CD8-positive, alpha-beta memory T cell (primary cell): ENCODE measurements at regions not wholly inside any gene's neighbourhood (a gene's known extent, or its start where the extent isn't known, plus 50 kb on each side); places are given as distances from the start of the nearest gene placed in this dataset.
"Not testable (repeated sequence)": the region's sequence is repeated elsewhere in the genome, so short reads cannot be mapped to it uniquely, and the experiment has no call there.

Experiments used
- CTCF ChIA-PET: fragments of 350-600 bp; sonication (Branson Sonifier 250); formaldehyde crosslinking; loops from one replicate; lab custom pipeline; 2021; ENCODE audit warnings: antibody characterized with exemption; lab: Charles Lee
- POLR2A ChIA-PET: fragments of 350-600 bp; sonication (Branson Sonifier 250); formaldehyde crosslinking; loops from one replicate; lab custom pipeline; 2021; ENCODE audit warnings: antibody characterized with exemption; lab: Charles Lee
- DNase-seq, 5 donors: peaks; one replicate each; pipeline versions ENCODE4 v3.0.0 to v3.0.0-alpha.2; 2020 to 2022; ENCODE audit warnings: mixed read lengths in 1 of 5
- H3K27ac ChIP-seq: one replicate; pipeline ENCODE4 v1.7.0; 2013; ENCODE audit warnings: low read depth, mild to moderate bottlenecking, low read length, moderate library complexity
- H3K27me3 ChIP-seq: 2 replicates; pipeline ENCODE4 v1.7.0; 2013; ENCODE audit warnings: low read length, mild to moderate bottlenecking; ENCODE audit not compliant: insufficient read depth, poor library complexity, severe bottlenecking
- H3K36me3 ChIP-seq: 2 replicates; pipeline ENCODE4 v1.7.0; 2013; ENCODE audit warnings: mild to moderate bottlenecking, low read length, moderate library complexity; ENCODE audit not compliant: insufficient read depth
- H3K4me1 ChIP-seq: 2 replicates; pipeline ENCODE4 v1.7.0; 2013; ENCODE audit warnings: mild to moderate bottlenecking, low read length, moderate library complexity; ENCODE audit not compliant: insufficient read depth
- H3K4me3 ChIP-seq: 2 replicates; pipeline ENCODE4 v1.7.0; 2013; ENCODE audit warnings: mild to moderate bottlenecking, low read length
- H3K9me3 ChIP-seq: 2 replicates; pipeline ENCODE4 v1.7.0; 2013; ENCODE audit warnings: mild to moderate bottlenecking, low read length
- H3K27ac Mint-ChIP-seq, 8 donors: one replicate each; pipeline ENCODE4 v1.8.0; 2020 to 2021; ENCODE audit warnings: mixed read lengths in 8 of 8, mild to moderate bottlenecking in 6 of 8, inconsistent platforms in 3 of 8, moderate library complexity in 3 of 8
- H3K27me3 Mint-ChIP-seq, 2 donors: one replicate each; pipeline ENCODE4 v1.8.0; 2020 to 2021; ENCODE audit warnings: mixed read lengths in 2 of 2, mild to moderate bottlenecking in 1 of 2, moderate library complexity in 1 of 2
- H3K36me3 Mint-ChIP-seq, 3 donors: one replicate each; pipeline ENCODE4 v1.8.0; 2020 to 2021; ENCODE audit warnings: mixed read lengths in 3 of 3, inconsistent platforms in 1 of 3, mild to moderate bottlenecking in 1 of 3
- H3K4me1 Mint-ChIP-seq, 3 donors: one replicate each; pipeline ENCODE4 v1.8.0; 2020 to 2021; ENCODE audit warnings: mixed read lengths in 3 of 3, inconsistent platforms in 1 of 3, mild to moderate bottlenecking in 1 of 3
- H3K4me3 Mint-ChIP-seq, 7 donors: one replicate each; pipeline ENCODE4 v1.8.0; 2020 to 2021; ENCODE audit warnings: mixed read lengths in 7 of 7, mild to moderate bottlenecking in 6 of 7, moderate library complexity in 4 of 7, inconsistent platforms in 2 of 7
- H3K9me3 Mint-ChIP-seq, 5 donors: one replicate each; pipeline ENCODE4 v1.8.0; 2020 to 2022; ENCODE audit warnings: mixed read lengths in 5 of 5, mild to moderate bottlenecking in 3 of 5, moderate library complexity in 2 of 5, inconsistent platforms in 1 of 5

DNA sequence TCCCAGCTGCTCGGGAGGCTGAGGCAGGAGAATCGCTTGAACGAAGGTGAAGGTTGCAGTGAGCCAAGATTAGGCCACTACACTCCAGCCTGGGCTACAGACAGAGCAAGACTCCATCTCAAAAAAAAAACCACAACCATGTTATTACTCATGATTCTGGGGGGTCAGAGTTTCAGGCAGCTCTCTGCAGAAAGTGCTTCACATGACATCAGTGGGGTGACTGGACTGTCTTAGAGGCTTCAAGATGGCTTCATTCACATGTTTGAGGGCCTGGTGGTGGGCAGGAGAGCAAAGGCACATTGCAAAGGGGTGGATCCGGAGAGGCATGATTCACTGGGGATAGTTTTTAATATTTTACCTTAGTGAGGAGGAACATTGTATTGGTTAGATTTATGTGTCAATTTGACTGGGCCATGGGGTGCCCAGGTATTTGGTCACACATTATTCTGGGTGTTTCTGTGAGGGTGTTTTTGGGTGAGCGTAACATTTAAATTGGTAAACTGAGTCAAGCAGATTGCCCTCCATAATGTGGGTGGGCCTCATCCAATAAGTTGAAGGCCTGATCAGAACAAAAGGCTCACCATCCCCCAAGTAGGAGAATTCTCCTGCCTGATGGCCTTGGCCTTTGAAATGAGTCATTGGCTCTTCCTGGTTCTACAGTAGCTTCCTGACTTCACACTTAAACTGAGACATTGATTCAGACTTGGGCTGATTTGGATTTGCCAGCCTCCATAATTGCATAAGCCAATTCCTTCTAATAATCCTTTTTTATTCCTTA is 109.8 kb downstream of the GOSR1 start:
- no peak for DNase-seq
- CTCF ChIA-PET: no interaction called here

DNA sequence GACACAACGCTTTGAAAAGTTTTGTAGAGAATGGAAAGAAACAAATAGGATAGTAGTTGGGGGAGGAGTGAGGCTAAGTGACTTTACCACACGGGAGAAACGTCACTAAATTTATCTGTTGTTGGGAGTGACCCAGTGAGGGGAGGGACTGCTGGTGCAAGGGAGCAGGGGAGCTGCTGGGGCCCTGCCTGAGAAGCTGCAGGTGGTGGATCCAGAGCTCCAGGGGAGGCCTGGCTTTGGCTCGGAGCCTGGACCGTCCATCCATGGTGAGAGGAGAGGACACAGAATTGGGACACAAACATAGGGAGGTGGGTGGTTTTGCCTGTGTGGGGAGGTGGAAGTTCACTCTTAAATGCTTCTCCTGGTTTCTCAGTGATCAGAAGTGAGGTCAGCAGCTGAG is 107.6 kb downstream of the GOSR1 start:
- peaks cover 13 to 17% of the 10 kb centered on the region in 2 donors for H3K27me3 Mint-ChIP-seq
- Histone ChIP-seq H3K9me3 (no peaks in the 10 kb centered on the region), H3K4me3 (no peak overlapping the region), H3K4me1 (no peaks in the 10 kb centered on the region), H3K27ac (no peak overlapping the region), H3K27me3 (no peaks in the 10 kb centered on the region), H3K36me3 (no peaks in the 10 kb centered on the region)
- CTCF ChIA-PET: no interaction called here
- DNase-seq: no peak
- peaks cover 0 to 9% (median 3%) of the 10 kb centered on the region in 3 donors for H3K36me3 Mint-ChIP-seq
- H3K4me3 Mint-ChIP-seq: no peak overlapping the region
- no peaks in the 10 kb centered on the region for H3K4me1 Mint-ChIP-seq
- no peak overlapping the region for H3K27ac Mint-ChIP-seq
- H3K9me3 Mint-ChIP-seq: peaks cover 0 to 2% (median 0%) of the 10 kb centered on the region in 5 donors
- POLR2A ChIA-PET: no interaction called here

More for the DNA sequence above, 109.8 kb downstream of the GOSR1 start:
- no peak overlapping the region for H3K4me3 Mint-ChIP-seq
- Histone ChIP-seq H3K4me1 (no peaks in the 10 kb centered on the region), H3K27ac (no peak overlapping the region), H3K4me3 (no peak overlapping the region), H3K27me3 (no peaks in the 10 kb centered on the region), H3K36me3 (no peaks in the 10 kb centered on the region), H3K9me3 (no peaks in the 10 kb centered on the region)
- POLR2A ChIA-PET: no interaction called here
- H3K36me3 Mint-ChIP-seq: peaks cover 0 to 9% (median 3%) of the 10 kb centered on the region in 3 donors
- peaks cover 0 to 2% (median 0%) of the 10 kb centered on the region in 5 donors for H3K9me3 Mint-ChIP-seq
- H3K4me1 Mint-ChIP-seq: no peaks in the 10 kb centered on the region
- H3K27ac Mint-ChIP-seq: no peak overlapping the region
- peaks cover 11 to 28% of the 10 kb centered on the region in 2 donors for H3K27me3 Mint-ChIP-seq

DNA sequence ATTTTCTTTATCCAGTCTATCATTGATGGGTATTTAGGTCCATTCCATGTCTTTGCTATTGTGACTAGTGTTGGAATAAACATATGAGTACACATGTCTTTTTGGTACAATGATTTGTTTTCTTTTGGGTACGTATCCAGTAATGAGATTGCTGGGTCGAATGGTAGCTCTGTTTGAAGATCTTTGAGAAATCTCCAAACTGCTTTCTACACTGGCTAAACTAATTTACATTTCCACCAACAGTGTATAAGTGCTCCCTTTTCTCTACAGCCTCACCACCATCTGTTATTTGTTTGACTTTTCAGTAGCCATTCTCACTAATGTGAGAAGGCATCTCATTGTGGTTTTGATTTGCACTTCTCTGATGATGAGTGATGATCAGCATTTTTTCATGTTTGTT is 103.7 kb downstream of the GOSR1 start:
- Mint-ChIP-seq H3K4me1 (no peaks in the 10 kb centered on the region), H3K27ac (no peak overlapping the region), H3K27me3 (peaks cover 13 to 29% of the 10 kb centered on the region in 2 donors), H3K36me3 (peaks cover 0 to 9% (median 3%) of the 10 kb centered on the region in 3 donors), H3K4me3 (no peak overlapping the region), H3K9me3 (no peaks in the 10 kb centered on the region)
- DNase-seq: no peak
- Histone ChIP-seq H3K4me3 (no peak overlapping the region), H3K27me3 (no peaks in the 10 kb centered on the region), H3K27ac (no peak overlapping the region), H3K36me3 (no peaks in the 10 kb centered on the region), H3K9me3 (no peaks in the 10 kb centered on the region), H3K4me1 (no peaks in the 10 kb centered on the region)
- ChIA-PET CTCF (no interaction called here), POLR2A (no interaction called here)

- H3K4me1 ChIP-seq: no peaks in the 10 kb centered on the region
- no peak overlapping the region for H3K4me3 ChIP-seq
- H3K9me3 Mint-ChIP-seq: no peaks in the 10 kb centered on the region
- peaks cover 0 to 3% (median 3%) of the 10 kb centered on the region in 3 donors for H3K36me3 Mint-ChIP-seq
- H3K36me3 ChIP-seq: no peaks in the 10 kb centered on the region
- H3K27me3 Mint-ChIP-seq: peaks cover 12 to 29% of the 10 kb centered on the region in 2 donors
- CTCF ChIA-PET: no interaction called here
- H3K27ac ChIP-seq: no peak overlapping the region
- no peak for DNase-seq
- no peak overlapping the region for H3K4me3 Mint-ChIP-seq
- POLR2A ChIA-PET: no interaction called here
- no peaks in the 10 kb centered on the region for H3K27me3 ChIP-seq
- H3K4me1 Mint-ChIP-seq: no peaks in the 10 kb centered on the region
- no peak overlapping the region for H3K27ac Mint-ChIP-seq
- no peaks in the 10 kb centered on the region for H3K9me3 ChIP-seq
These were observed 102.6 kb downstream of the GOSR1 start for GRCh38 chr17:30579610-30580315.

DNA sequence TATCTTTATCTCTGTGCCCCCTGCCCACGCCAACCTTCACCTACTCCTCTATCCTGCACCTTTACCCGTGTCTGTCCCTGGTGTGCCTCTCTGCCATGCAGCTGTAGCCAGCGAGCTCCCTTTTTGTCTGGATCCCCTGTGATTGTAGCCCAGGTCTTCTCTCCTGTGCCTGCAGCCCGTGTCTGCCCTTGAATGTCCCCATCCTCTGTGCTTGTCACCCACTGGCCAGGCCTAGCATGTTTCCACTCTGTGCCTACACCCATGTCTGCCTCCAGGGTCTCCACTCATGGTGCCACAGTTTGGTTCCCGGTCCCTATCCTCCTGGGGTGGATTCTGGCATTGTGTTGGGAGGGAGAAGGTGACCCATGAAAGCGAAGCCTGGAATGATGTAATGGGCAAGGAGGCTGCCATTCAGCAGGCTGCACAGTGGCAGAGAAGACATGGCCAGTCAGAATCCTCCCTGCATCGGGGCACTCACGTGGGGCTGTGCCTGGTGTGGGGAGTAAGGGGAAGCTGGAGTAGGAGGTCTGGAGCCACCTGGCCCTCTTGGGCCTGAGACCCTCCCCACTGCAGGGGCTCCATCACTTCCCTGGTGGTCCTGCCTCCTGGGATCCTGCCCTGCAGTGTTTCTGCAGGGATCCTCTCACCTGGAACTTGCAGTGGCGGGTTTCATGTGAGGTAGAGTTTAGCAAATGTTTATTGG is 101.0 kb downstream of the GOSR1 start:
- H3K27ac ChIP-seq, H3K36me3 Mint-ChIP-seq, H3K36me3 ChIP-seq, H3K4me1 Mint-ChIP-seq, H3K4me1 ChIP-seq, H3K27ac Mint-ChIP-seq, H3K9me3 Mint-ChIP-seq, CTCF ChIA-PET, H3K9me3 ChIP-seq, POLR2A ChIA-PET, H3K27me3 ChIP-seq, H3K4me3 ChIP-seq, DNase-seq: not testable (repeated sequence)
- H3K27me3 Mint-ChIP-seq: peaks cover 6 to 25% of the 10 kb centered on the region in 2 donors
- H3K4me3 Mint-ChIP-seq: peak overlapping the region in 3 of 7 donors; percentile 36 to 77 (median 57)
